AG10803 (cell line): ENCODE measurements at regions not wholly inside any gene's neighbourhood (a gene's known extent, or its start where the extent isn't known, plus 50 kb on each side); places are given as distances from the start of the nearest gene placed in this dataset.
A peak's percentile ranks its signal among the peaks of the same experiment; 100 is the strongest.

ENCODE experiments used
- DNase-seq: peaks from one replicate; pipeline ENCODE4 v3.0.0; 2010; ENCODE audit warnings: low read depth
- H3K4me3 ChIP-seq: 2 replicates; pipeline ENCODE4 v1.5.1; 2011; ENCODE audit warnings: mild to moderate bottlenecking, low read length, control low read depth
- CTCF ChIP-seq: conservative IDR thresholded peaks from 2 replicates; pipeline ENCODE4 v1.5.1; 2011; ENCODE audit warnings: mild to moderate bottlenecking, low read length, control low read depth, inconsistent platforms

- no peak overlapping the region for H3K4me3 ChIP-seq
- peak; percentile 7 for DNase-seq
- no peak for TF ChIP-seq CTCF
Measured at GRCh38 chr6:93784794-93785693, 365.7 kb upstream of the EPHA7 start.

- DNase-seq = no peak
- no peak overlapping the region for H3K4me3 ChIP-seq
Measured at GRCh38 chr6:93779086-93779841, 359.9 kb upstream of the EPHA7 start.

GRCh38 chr6:93759190-93759589 is 339.8 kb upstream of the EPHA7 start:
- no peak overlapping the region for H3K4me3 ChIP-seq
- TF ChIP-seq CTCF = no peak
- DNase-seq = no peak

More at GRCh38 chr6:93779086-93779841, 359.9 kb upstream of the EPHA7 start:
- TF ChIP-seq CTCF = no peak

GRCh38 chr6:93751969-93752368 is 332.6 kb upstream of the EPHA7 start:
- DNase-seq = no peak
- TF ChIP-seq CTCF = no peak
- H3K4me3 ChIP-seq = no peak overlapping the region

- DNase-seq = no peak
- no peak for TF ChIP-seq CTCF
- no peak overlapping the region for H3K4me3 ChIP-seq
Measured at GRCh38 chr6:93749930-93750329, 330.6 kb upstream of the EPHA7 start.

GRCh38 chr6:93749191-93749590 is 329.8 kb upstream of the EPHA7 start:
- DNase-seq = no peak
- no peak for TF ChIP-seq CTCF

More at GRCh38 chr6:93749191-93749590, 329.8 kb upstream of the EPHA7 start:
- no peak overlapping the region for H3K4me3 ChIP-seq
